HepG2 (cell line): ENCODE measurements at regions not wholly inside any gene's neighbourhood (a gene's known extent, or its start where the extent isn't known, plus 50 kb on each side); places are given as distances from the start of the nearest gene placed in this dataset.

Source experiments
- ATAC-seq: fragments of 200-7000 bp; cut with Tn5 transposase; 3 replicates; pipeline ENCODE4 v1.9.1; 2020; ENCODE audit warnings: mild to moderate bottlenecking, moderate library complexity
- BruUV-seq: library from RNA; stranded (reverse); fragments of 400-500 nt; replicated peaks from 2 replicates; lab custom pipeline; 2021; lab: Mats Ljungman, UMichigan
- CTCF ChIA-PET: fragments of 300-600 bp; formaldehyde crosslinking; extraction: SDS; loops from one replicate; lab custom pipeline; 2021; ENCODE audit warnings: low total read pairs, inconsistent platforms, low intra/inter-chr PET ratio; lab: Yijun Ruan, JAX
- POLR2A ChIA-PET: fragments of 350-600 bp; sonication (Branson Sonifier 250); formaldehyde crosslinking; loops from one replicate; lab custom pipeline; 2020; ENCODE audit warnings: antibody characterized with exemption, inconsistent platforms; lab: Yijun Ruan, JAX
- DNase-seq: peaks from one replicate; pipeline ENCODE4 v3.0.0-alpha.2; 2015; ENCODE audit warnings: low spot score
- FAIRE-seq: peaks from 3 replicates; lab custom pipeline; 2011; peaks lifted over from hg19 to GRCh38; lab: Jason Lieb, UNC
- H2AFZ ChIP-seq: one replicate; pipeline ENCODE4 v1.6.1; 2011; ENCODE audit warnings: low read length, inconsistent platforms
- H3K27ac ChIP-seq: fragments of 300-600 bp; 3 replicates; pipeline ENCODE4 v1.8.0; 2011; ENCODE audit warnings: mixed run types, mild to moderate bottlenecking, mixed read lengths, low read length, inconsistent platforms; ENCODE audit not compliant: insufficient read depth; ENCODE audit errors: extremely low read length
- H3K27me3 ChIP-seq, 2 experiments: fragments of 200-600 bp in 1 of 2; 2 replicates in 1 of 2; 3 replicates in 1 of 2; pipeline versions ENCODE4 v1.6.0 to v1.8.0; 2011; ENCODE audit warnings: low read length in 2 of 2, mild to moderate bottlenecking in 2 of 2, moderate library complexity in 2 of 2, inconsistent platforms in 1 of 2; ENCODE audit not compliant: insufficient read depth in 2 of 2, control insufficient read depth in 1 of 2
- H3K36me3 ChIP-seq, 2 experiments: fragments of 200-600 bp in 1 of 2; replicated peaks in 1 of 2; 2 replicates in 1 of 2; 3 replicates in 1 of 2; pipeline versions ENCODE4 v1.5.1 to v1.8.0; 2011; ENCODE audit warnings: low read length in 2 of 2, inconsistent platforms in 1 of 2; ENCODE audit not compliant: insufficient read depth in 2 of 2, control insufficient read depth in 1 of 2
- H3K4me1 ChIP-seq: 2 replicates; pipeline ENCODE4 v1.5.1; 2012; ENCODE audit warnings: low read length, inconsistent platforms; ENCODE audit not compliant: insufficient read depth
- H3K4me2 ChIP-seq: 2 replicates; pipeline ENCODE4 v1.6.0; 2011; ENCODE audit warnings: low read depth, low read length, inconsistent platforms
- H3K4me3 ChIP-seq, 3 experiments: fragments of 200-600 bp in 1 of 3; sonication (generic), shearing (Covaris generic) in 1 of 3; replicated peaks in 1 of 3; 2 replicates each; pipeline ENCODE4 v1.5.1; 2011 to 2016; ENCODE audit warnings: low read length in 3 of 3, inconsistent platforms in 2 of 3, low read depth in 2 of 3, mild to moderate bottlenecking in 2 of 3, control low read depth in 1 of 3, mixed read lengths in 1 of 3; ENCODE audit not compliant: insufficient read depth in 1 of 3
- H3K79me2 ChIP-seq: one replicate; pipeline ENCODE4 v1.6.1; 2011; ENCODE audit warnings: low read length, inconsistent platforms; ENCODE audit not compliant: insufficient read depth
- H3K9ac ChIP-seq: 2 replicates; pipeline ENCODE4 v1.6.0; 2011; ENCODE audit warnings: mild to moderate bottlenecking, low read depth, low read length, inconsistent platforms; ENCODE audit not compliant: insufficient read depth
- H3K9me3 ChIP-seq: 2 replicates; pipeline ENCODE4 v1.5.1; 2012; ENCODE audit warnings: mild to moderate bottlenecking, low read length
- H4K20me1 ChIP-seq: 2 replicates; pipeline ENCODE4 v1.6.0; 2011; ENCODE audit warnings: inconsistent platforms, mild to moderate bottlenecking, low read length, moderate library complexity; ENCODE audit not compliant: insufficient read depth
- EEA1 ChIP-seq: sonication (generic); formaldehyde crosslinking; IDR thresholded peaks from 2 replicates; pipeline ENCODE4 v1.5.1; 2020; ENCODE audit warnings: mild to moderate bottlenecking, missing genetic modification reagents, borderline replicate concordance
- MYC ChIP-seq: sonication (generic); formaldehyde crosslinking; IDR thresholded peaks from 2 replicates; pipeline ENCODE4 v1.9.0; 2021; ENCODE audit warnings: missing genetic modification reagents, borderline replicate concordance
- PHF20 ChIP-seq: sonication (generic); formaldehyde crosslinking; IDR thresholded peaks from 2 replicates; pipeline ENCODE4 v1.5.0; 2020; ENCODE audit warnings: mild to moderate bottlenecking, missing genetic modification reagents
- TFE3 ChIP-seq: IDR thresholded peaks from 2 replicates; pipeline ENCODE4 v1.6.1; 2016
- ZFP36L2 ChIP-seq: sonication (generic); formaldehyde crosslinking; IDR thresholded peaks from 2 replicates; pipeline ENCODE4 v1.4.0; 2020; ENCODE audit warnings: missing genetic modification reagents
- ZNF3 ChIP-seq: IDR thresholded peaks from 2 replicates; pipeline ENCODE4 v1.7.0; 2017; ENCODE audit warnings: inconsistent platforms
- ZNF580 ChIP-seq: IDR thresholded peaks from 2 replicates; pipeline ENCODE4 v1.6.1; 2016; ENCODE audit warnings: low read depth, borderline replicate concordance
- WGBS: methylation state at CpG from one replicate; pipeline ENCODE4 v1.1.6; 2017; ENCODE audit warnings: low lambda C conversion rate; 5-methylcytosine and 5-hydroxymethylcytosine counted together
- in situ Hi-C: cut with HindIII; loops from 2 replicates; pipeline ENCODE4 v1.10.0; 2017; ENCODE audit warnings: low pct_unique_long_range_greater_than_20kb; ENCODE audit not compliant: extremely low pct_ligation_motif_present
- intact Hi-C: fragments of 100-400 bp; cut with micrococcal nuclease; formaldehyde crosslinking; loops from one replicate; pipeline ENCODE4 v1.10.0; 2022; ENCODE audit not compliant: unreplicated experiment
- TF ChIP-seq, protein P1 (sequence below): sonication (generic); formaldehyde crosslinking; IDR thresholded peaks from 2 replicates; pipeline ENCODE4 v1.4.0; 2020; ENCODE audit warnings: missing genetic modification reagents

DNA sequence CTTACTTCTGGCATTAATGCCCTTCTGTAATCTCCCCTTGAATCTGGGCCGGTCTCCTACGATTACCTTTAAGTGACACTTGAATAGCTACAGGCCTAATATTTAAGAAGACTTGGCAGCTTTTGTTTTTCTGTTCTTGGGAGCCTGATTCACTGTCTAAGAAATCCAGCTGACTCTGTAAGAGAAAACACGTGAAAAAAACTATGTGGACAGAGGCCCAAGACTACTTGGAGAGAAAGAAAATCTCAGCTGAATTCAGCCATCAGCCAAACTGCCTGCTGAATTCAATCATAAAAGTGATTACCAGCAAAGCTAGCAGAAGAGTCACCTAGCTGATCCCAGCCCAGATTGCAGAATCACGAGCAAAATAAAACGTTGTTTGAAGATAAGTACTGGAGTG lies 521.2 kb downstream of the MID1IP1 start (continued):
- TF ChIP-seq ZNF580 (CRISPR knock-in tag) (no peak), MYC (CRISPR knock-in tag) (no peak)

- no peak for DNase-seq
- Histone ChIP-seq H3K27me3 (no peaks in the 10 kb centered on the region), H3K79me2 (no peaks in the 10 kb centered on the region), H2AFZ (no peak overlapping the region), H3K27ac (no peak overlapping the region), H3K4me2 (no peak overlapping the region), H3K4me1 (no peaks in the 10 kb centered on the region), H3K9me3 (no peaks in the 10 kb centered on the region), H3K36me3 (no peaks in the 10 kb centered on the region), H3K4me3 (no peak overlapping the region), H4K20me1 (no peaks in the 10 kb centered on the region), H3K9ac (no peak overlapping the region)
- in situ Hi-C loops (no loop called here), intact Hi-C loops (no loop called here)
- 8% methylated on average over 2 of the region's 2 CpGs for WGBS
- ChIA-PET CTCF (no interaction called here), POLR2A (no interaction called here)
- no TSS peak for BruUV-seq
- no peak for ATAC-seq
- FAIRE-seq, result no peak
- no peak for TF ChIP-seq EEA1 (CRISPR knock-in tag)
- no peak for TF ChIP-seq TFE3
- no peak for TF ChIP-seq ZFP36L2
- TF ChIP-seq, protein P1, sequence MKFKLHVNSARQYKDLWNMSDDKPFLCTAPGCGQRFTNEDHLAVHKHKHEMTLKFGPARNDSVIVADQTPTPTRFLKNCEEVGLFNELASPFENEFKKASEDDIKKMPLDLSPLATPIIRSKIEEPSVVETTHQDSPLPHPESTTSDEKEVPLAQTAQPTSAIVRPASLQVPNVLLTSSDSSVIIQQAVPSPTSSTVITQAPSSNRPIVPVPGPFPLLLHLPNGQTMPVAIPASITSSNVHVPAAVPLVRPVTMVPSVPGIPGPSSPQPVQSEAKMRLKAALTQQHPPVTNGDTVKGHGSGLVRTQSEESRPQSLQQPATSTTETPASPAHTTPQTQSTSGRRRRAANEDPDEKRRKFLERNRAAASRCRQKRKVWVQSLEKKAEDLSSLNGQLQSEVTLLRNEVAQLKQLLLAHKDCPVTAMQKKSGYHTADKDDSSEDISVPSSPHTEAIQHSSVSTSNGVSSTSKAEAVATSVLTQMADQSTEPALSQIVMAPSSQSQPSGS (CRISPR knock-in tag), result no peak
- no peak for TF ChIP-seq ZNF3 (CRISPR knock-in tag)
- TF ChIP-seq PHF20 (CRISPR knock-in tag), result no peak
Observed at GRCh38 chrX:39324233-39324930, 523.1 kb downstream of the MID1IP1 start.
